ENCODE measurements at regions not wholly inside any gene's neighbourhood (a gene's known extent, or its start where the extent isn't known, plus 50 kb on each side); places are given as distances from the start of the nearest gene placed in this dataset.

DNA sequence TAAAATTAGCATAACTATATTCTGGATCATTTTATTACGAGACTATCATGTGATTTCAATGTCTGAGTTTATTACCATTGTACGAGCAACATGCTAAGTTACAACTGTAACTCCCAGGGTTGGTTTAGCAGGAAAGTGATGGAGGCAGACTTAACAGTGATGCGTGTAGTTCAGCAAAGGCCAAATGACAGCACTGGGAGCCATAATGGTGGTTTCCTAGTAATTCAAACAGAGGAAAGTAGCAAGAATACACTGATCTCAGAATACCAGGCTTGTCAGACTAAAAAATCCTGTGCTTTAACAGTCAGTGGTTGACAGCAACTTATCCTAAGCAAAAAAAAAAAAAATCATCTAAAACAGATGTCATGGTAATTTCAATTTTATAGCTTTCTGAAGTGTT, 229.6 kb downstream of the KLF12 start:
- TF ChIP-seq, protein P1, sequence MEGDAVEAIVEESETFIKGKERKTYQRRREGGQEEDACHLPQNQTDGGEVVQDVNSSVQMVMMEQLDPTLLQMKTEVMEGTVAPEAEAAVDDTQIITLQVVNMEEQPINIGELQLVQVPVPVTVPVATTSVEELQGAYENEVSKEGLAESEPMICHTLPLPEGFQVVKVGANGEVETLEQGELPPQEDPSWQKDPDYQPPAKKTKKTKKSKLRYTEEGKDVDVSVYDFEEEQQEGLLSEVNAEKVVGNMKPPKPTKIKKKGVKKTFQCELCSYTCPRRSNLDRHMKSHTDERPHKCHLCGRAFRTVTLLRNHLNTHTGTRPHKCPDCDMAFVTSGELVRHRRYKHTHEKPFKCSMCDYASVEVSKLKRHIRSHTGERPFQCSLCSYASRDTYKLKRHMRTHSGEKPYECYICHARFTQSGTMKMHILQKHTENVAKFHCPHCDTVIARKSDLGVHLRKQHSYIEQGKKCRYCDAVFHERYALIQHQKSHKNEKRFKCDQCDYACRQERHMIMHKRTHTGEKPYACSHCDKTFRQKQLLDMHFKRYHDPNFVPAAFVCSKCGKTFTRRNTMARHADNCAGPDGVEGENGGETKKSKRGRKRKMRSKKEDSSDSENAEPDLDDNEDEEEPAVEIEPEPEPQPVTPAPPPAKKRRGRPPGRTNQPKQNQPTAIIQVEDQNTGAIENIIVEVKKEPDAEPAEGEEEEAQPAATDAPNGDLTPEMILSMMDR (conservative IDR thresholded peaks at IDR 0.05; ENCODE audit: low read depth, low read length), result no peak
- TF ChIP-seq CHD1 (IDR thresholded peaks at IDR 0.05; ENCODE audit: low read depth, low read length) (no peak), POLR2A (IDR thresholded peaks at IDR 0.05; ENCODE audit: low read depth, low read length) (no peak), CEBPB (IDR thresholded peaks at IDR 0.05; ENCODE audit: low read depth, low read length) (no peak), RAD21 (IDR thresholded peaks at IDR 0.05; ENCODE audit: low read length) (no peak), MXI1 (IDR thresholded peaks at IDR 0.05; ENCODE audit: borderline replicate concordance, low read depth, low read length) (no peak), MAFK (IDR thresholded peaks at IDR 0.05; ENCODE audit: low read depth, low read length) (no peak), BHLHE40 (IDR thresholded peaks at IDR 0.05; ENCODE audit: low read depth, low read length) (no peak)
